Peyer's patch (tissue), 4 donors: ENCODE measurements at regions not wholly inside any gene's neighbourhood (a gene's known extent, or its start where the extent isn't known, plus 50 kb on each side); places are given as distances from the start of the nearest gene placed in this dataset.

ENCODE experiments used
- DNase-seq, 3 donors: peaks; one replicate each; pipeline ENCODE4 v3.0.0-alpha.2; 2017 to 2019
- H3K27ac ChIP-seq, 4 donors: fragments of 200-600 bp; sonication (generic); one replicate each; pipeline ENCODE4 v1.5.1; 2016 to 2019
- H3K27me3 ChIP-seq, 2 donors: fragments of 200-600 bp; sonication (generic); one replicate each; pipeline ENCODE4 v1.5.1; 2019
- H3K36me3 ChIP-seq, 3 donors: fragments of 200-600 bp; sonication (generic); one replicate each; pipeline ENCODE4 v1.5.1; 2016 to 2019
- H3K4me1 ChIP-seq, 4 donors: fragments of 200-600 bp; sonication (generic); one replicate each; pipeline ENCODE4 v1.5.1; 2016 to 2019
- H3K4me3 ChIP-seq, 4 donors: fragments of 200-600 bp; sonication (generic); 1 replicate in 3 of 4; 2 replicates in 1 of 4; pipeline ENCODE4 v1.5.1; 2016 to 2019; ENCODE audit warnings: mild to moderate bottlenecking in 1 of 4
- H3K9me3 ChIP-seq, 4 donors: fragments of 200-600 bp; sonication (generic); one replicate each; pipeline ENCODE4 v1.5.1; 2016 to 2019; ENCODE audit warnings: mild to moderate bottlenecking in 1 of 4
- POLR2A ChIP-seq, 2 donors: fragments of 450-650 bp; IDR thresholded peaks; one replicate each; pipeline ENCODE4 v1.5.1; 2017; ENCODE audit warnings: antibody characterized with exemption in 2 of 2, mild to moderate bottlenecking in 2 of 2, moderate library complexity in 2 of 2
- TF ChIP-seq, protein P1 (sequence below), 6 experiments: fragments of 450-650 bp in 4 of 6; fragments of 200-600 bp in 2 of 6; sonication (generic) in 1 of 6; IDR thresholded peaks; one replicate each; pipeline ENCODE4 v1.5.1; 2017 to 2019; ENCODE audit warnings: antibody characterized with exemption in 6 of 6, mild to moderate bottlenecking in 3 of 6, moderate library complexity in 1 of 6

- DNase-seq = no peak
- Histone ChIP-seq H3K27me3 (no peaks in the 10 kb centered on the region), H3K9me3 (no peaks in the 10 kb centered on the region), H3K4me3 (no peak overlapping the region), H3K36me3 (no peaks in the 10 kb centered on the region), H3K4me1 (no peaks in the 10 kb centered on the region), H3K27ac (no peak overlapping the region)
- TF ChIP-seq, protein P1, sequence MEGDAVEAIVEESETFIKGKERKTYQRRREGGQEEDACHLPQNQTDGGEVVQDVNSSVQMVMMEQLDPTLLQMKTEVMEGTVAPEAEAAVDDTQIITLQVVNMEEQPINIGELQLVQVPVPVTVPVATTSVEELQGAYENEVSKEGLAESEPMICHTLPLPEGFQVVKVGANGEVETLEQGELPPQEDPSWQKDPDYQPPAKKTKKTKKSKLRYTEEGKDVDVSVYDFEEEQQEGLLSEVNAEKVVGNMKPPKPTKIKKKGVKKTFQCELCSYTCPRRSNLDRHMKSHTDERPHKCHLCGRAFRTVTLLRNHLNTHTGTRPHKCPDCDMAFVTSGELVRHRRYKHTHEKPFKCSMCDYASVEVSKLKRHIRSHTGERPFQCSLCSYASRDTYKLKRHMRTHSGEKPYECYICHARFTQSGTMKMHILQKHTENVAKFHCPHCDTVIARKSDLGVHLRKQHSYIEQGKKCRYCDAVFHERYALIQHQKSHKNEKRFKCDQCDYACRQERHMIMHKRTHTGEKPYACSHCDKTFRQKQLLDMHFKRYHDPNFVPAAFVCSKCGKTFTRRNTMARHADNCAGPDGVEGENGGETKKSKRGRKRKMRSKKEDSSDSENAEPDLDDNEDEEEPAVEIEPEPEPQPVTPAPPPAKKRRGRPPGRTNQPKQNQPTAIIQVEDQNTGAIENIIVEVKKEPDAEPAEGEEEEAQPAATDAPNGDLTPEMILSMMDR (IDR thresholded peaks at IDR 0.05) = no peak
- TF ChIP-seq POLR2A (IDR thresholded peaks at IDR 0.05) = no peak
Measured at GRCh38 chr5:101080462-101081240, 177.6 kb upstream of the ST8SIA4 start.

GRCh38 chr5:101068298-101068697 is 165.2 kb upstream of the ST8SIA4 start:
- H3K27ac ChIP-seq = no peak overlapping the region
- H3K4me1 ChIP-seq = no peaks in the 10 kb centered on the region
- no peaks in the 10 kb centered on the region for H3K27me3 ChIP-seq
- TF ChIP-seq POLR2A (IDR thresholded peaks at IDR 0.05) = no peak
- TF ChIP-seq, protein P1 (IDR thresholded peaks at IDR 0.05) = no peak
- H3K9me3 ChIP-seq = no peaks in the 10 kb centered on the region
- no peaks in the 10 kb centered on the region for H3K36me3 ChIP-seq
- H3K4me3 ChIP-seq = no peak overlapping the region
- DNase-seq = no peak

GRCh38 chr5:101067429-101067828 is 164.3 kb upstream of the ST8SIA4 start:
- DNase-seq = no peak
- Histone ChIP-seq H3K27me3 (no peaks in the 10 kb centered on the region), H3K27ac (no peak overlapping the region), H3K4me1 (no peaks in the 10 kb centered on the region), H3K36me3 (no peaks in the 10 kb centered on the region), H3K4me3 (no peak overlapping the region), H3K9me3 (no peaks in the 10 kb centered on the region)
- TF ChIP-seq POLR2A (IDR thresholded peaks at IDR 0.05) = no peak
- TF ChIP-seq, protein P1 (IDR thresholded peaks at IDR 0.05) = no peak

DNA sequence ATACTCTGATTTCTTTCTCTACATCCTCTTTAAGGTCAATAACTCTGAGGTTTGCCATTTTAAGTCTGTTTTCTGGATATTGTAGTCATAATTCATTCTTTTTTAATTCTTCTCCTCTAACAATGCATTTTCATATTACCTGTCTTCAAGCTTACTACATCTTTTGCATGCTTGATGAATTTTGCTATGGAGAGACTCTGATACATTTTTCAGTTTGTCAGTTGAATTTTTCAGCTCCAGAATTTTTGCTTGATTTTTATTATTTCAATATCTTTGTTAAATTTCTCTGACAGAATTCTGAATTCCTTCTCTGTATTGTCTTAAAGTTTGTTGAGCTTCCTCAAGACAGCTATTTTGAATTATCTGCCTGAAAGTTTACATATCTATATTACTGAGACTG is 159.8 kb upstream of the ST8SIA4 start:
- no peak for DNase-seq
- no peak overlapping the region for H3K4me3 ChIP-seq
- H3K9me3 ChIP-seq = no peaks in the 10 kb centered on the region
- H3K4me1 ChIP-seq = no peaks in the 10 kb centered on the region
- TF ChIP-seq, protein P1 (IDR thresholded peaks at IDR 0.05) = no peak
- no peak for TF ChIP-seq POLR2A (IDR thresholded peaks at IDR 0.05)
- no peaks in the 10 kb centered on the region for H3K27me3 ChIP-seq
- no peak overlapping the region for H3K27ac ChIP-seq
- no peaks in the 10 kb centered on the region for H3K36me3 ChIP-seq

DNA sequence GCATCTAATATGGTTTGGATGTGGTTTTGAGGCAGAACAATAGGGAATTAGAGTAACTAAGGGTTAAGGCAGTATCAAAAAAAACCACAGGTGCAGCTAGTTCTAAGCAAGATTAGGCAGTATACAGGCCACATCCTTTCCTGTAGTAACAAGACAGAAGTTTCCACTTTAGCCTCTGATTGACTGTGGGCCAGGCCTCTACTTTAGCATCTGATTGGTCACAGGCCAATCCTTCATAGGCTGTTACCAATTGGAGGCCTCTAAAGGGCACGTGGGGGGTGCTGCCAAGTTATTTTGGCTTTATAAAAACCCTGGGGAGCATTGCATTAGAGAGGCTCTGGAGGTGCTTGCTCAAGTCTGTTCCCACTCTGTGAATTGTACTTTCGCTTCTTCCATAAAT is 144.1 kb upstream of the ST8SIA4 start:
- H3K4me1 ChIP-seq = no peaks in the 10 kb centered on the region
- H3K9me3 ChIP-seq = no peaks in the 10 kb centered on the region
- H3K36me3 ChIP-seq = no peaks in the 10 kb centered on the region
- no peak overlapping the region for H3K27ac ChIP-seq
- TF ChIP-seq, protein P1 (IDR thresholded peaks at IDR 0.05) = no peak
- no peak for TF ChIP-seq POLR2A (IDR thresholded peaks at IDR 0.05)
- H3K4me3 ChIP-seq = no peak overlapping the region
- no peaks in the 10 kb centered on the region for H3K27me3 ChIP-seq
- DNase-seq = no peak
